BLaER1 (cell line): ENCODE measurements at regions not wholly inside any gene's neighbourhood (a gene's known extent, or its start where the extent isn't known, plus 50 kb on each side); places are given as distances from the start of the nearest gene placed in this dataset.
"Not testable (repeated sequence)": the region's sequence is repeated elsewhere in the genome, so short reads cannot be mapped to it uniquely, and the experiment has no call there.

Experiments used
- H3K27ac ChIP-seq: shearing (Covaris generic); formaldehyde crosslinking; 2 replicates; pipeline ENCODE4 v1.8.1; 2022
- H3K27me3 ChIP-seq: shearing (Covaris generic); formaldehyde crosslinking; 2 replicates; pipeline ENCODE4 v1.8.1; 2022
- H3K36me3 ChIP-seq: shearing (Covaris generic); formaldehyde crosslinking; 2 replicates; pipeline ENCODE4 v1.8.1; 2022
- H3K4me1 ChIP-seq: shearing (Covaris generic); formaldehyde crosslinking; 2 replicates; pipeline ENCODE4 v1.8.1; 2022
- H3K4me2 ChIP-seq: shearing (Covaris generic); formaldehyde crosslinking; 2 replicates; pipeline ENCODE4 v1.8.1; 2022
- H3K4me3 ChIP-seq: shearing (Covaris generic); formaldehyde crosslinking; 2 replicates; pipeline ENCODE4 v1.8.1; 2022
- H3K9ac ChIP-seq: shearing (Covaris generic); formaldehyde crosslinking; 2 replicates; pipeline ENCODE4 v1.8.1; 2022
- H3K9me3 ChIP-seq: shearing (Covaris generic); formaldehyde crosslinking; 2 replicates; pipeline ENCODE4 v1.8.1; 2022
- H4K20me1 ChIP-seq: shearing (Covaris generic); formaldehyde crosslinking; 2 replicates; pipeline ENCODE4 v1.8.1; 2022
- Cebpa-rat ChIP-seq: shearing (Covaris generic); IDR thresholded peaks from 2 replicates; pipeline ENCODE4 v1.8.1; 2022

GRCh38 chr1:106325600-106325999 lies 730.9 kb upstream of the PRMT6 start:
- Histone ChIP-seq H4K20me1 (no peaks in the 10 kb centered on the region), H3K9ac (no peak overlapping the region), H3K27me3 (no peaks in the 10 kb centered on the region), H3K9me3 (no peaks in the 10 kb centered on the region), H3K36me3 (no peaks in the 10 kb centered on the region), H3K4me3 (no peak overlapping the region), H3K4me1 (no peaks in the 10 kb centered on the region), H3K27ac (no peak overlapping the region), H3K4me2 (no peak overlapping the region)
- no peak for TF ChIP-seq Cebpa-rat

GRCh38 chr1:106344494-106344893 lies 712.0 kb upstream of the PRMT6 start:
- no peak for TF ChIP-seq Cebpa-rat
- Histone ChIP-seq H3K27ac (no peak overlapping the region), H3K9me3 (peaks cover 13% of the 10 kb centered on the region), H3K36me3 (no peaks in the 10 kb centered on the region), H3K4me1 (no peaks in the 10 kb centered on the region), H3K27me3 (no peaks in the 10 kb centered on the region), H3K4me3 (no peak overlapping the region), H3K4me2 (no peak overlapping the region), H4K20me1 (no peaks in the 10 kb centered on the region), H3K9ac (no peak overlapping the region)

- no peak overlapping the region for H3K4me3 ChIP-seq
- H3K9me3 ChIP-seq, result peaks cover 25% of the 10 kb centered on the region
These were observed 696.2 kb upstream of the PRMT6 start for GRCh38 chr1:106360252-106360651.

GRCh38 chr1:106366627-106367319 lies 689.7 kb upstream of the PRMT6 start:
- no peaks in the 10 kb centered on the region for H4K20me1 ChIP-seq
- no peak overlapping the region for H3K27ac ChIP-seq
- no peaks in the 10 kb centered on the region for H3K36me3 ChIP-seq
- TF ChIP-seq Cebpa-rat, result no peak
- no peaks in the 10 kb centered on the region for H3K27me3 ChIP-seq
- H3K4me2 ChIP-seq, result no peak overlapping the region
- no peak overlapping the region for H3K4me3 ChIP-seq
- no peaks in the 10 kb centered on the region for H3K9me3 ChIP-seq
- H3K4me1 ChIP-seq, result peaks cover 8% of the 10 kb centered on the region; the same call in 1 of the 2 replicates
- H3K9ac ChIP-seq, result no peak overlapping the region

More at GRCh38 chr1:106360252-106360651, 696.2 kb upstream of the PRMT6 start:
- no peaks in the 10 kb centered on the region for H3K4me1 ChIP-seq
- no peaks in the 10 kb centered on the region for H3K27me3 ChIP-seq
- TF ChIP-seq Cebpa-rat, result no peak
- H3K36me3 ChIP-seq, result no peaks in the 10 kb centered on the region
- no peaks in the 10 kb centered on the region for H4K20me1 ChIP-seq
- H3K4me2 ChIP-seq, result no peak overlapping the region
- no peak overlapping the region for H3K27ac ChIP-seq
- no peak overlapping the region for H3K9ac ChIP-seq

- Histone ChIP-seq H3K9me3 (peaks cover 3% of the 10 kb centered on the region; the same call in 1 of the 2 replicates), H3K27ac (no peak overlapping the region), H3K4me2 (no peak overlapping the region), H3K4me3 (no peak overlapping the region), H3K36me3 (no peaks in the 10 kb centered on the region), H3K9ac (no peak overlapping the region), H3K4me1 (no peaks in the 10 kb centered on the region), H4K20me1 (no peaks in the 10 kb centered on the region), H3K27me3 (no peaks in the 10 kb centered on the region)
- TF ChIP-seq Cebpa-rat, result no peak
These were observed 678.2 kb upstream of the PRMT6 start for GRCh38 chr1:106378261-106378660.

GRCh38 chr1:106380772-106381171 lies 675.7 kb upstream of the PRMT6 start:
- Histone ChIP-seq H3K27ac (no peak overlapping the region), H4K20me1 (no peaks in the 10 kb centered on the region), H3K9ac (no peak overlapping the region), H3K36me3 (no peaks in the 10 kb centered on the region), H3K4me2 (no peak overlapping the region), H3K9me3 (no peaks in the 10 kb centered on the region), H3K4me3 (no peak overlapping the region), H3K27me3 (no peaks in the 10 kb centered on the region), H3K4me1 (no peaks in the 10 kb centered on the region)
- TF ChIP-seq Cebpa-rat, result no peak

- not testable (repeated sequence) for H3K4me3 ChIP-seq, H3K36me3 ChIP-seq, H3K9me3 ChIP-seq, H3K4me2 ChIP-seq, H4K20me1 ChIP-seq, H3K27ac ChIP-seq, H3K27me3 ChIP-seq, H3K4me1 ChIP-seq, H3K9ac ChIP-seq
These were observed 667.3 kb upstream of the PRMT6 start for GRCh38 chr1:106389160-106389559.

- Histone ChIP-seq H3K4me1 (no peaks in the 10 kb centered on the region), H3K4me2 (no peak overlapping the region), H3K27ac (no peak overlapping the region), H3K9me3 (no peaks in the 10 kb centered on the region), H3K36me3 (no peaks in the 10 kb centered on the region), H3K9ac (no peak overlapping the region), H3K27me3 (no peaks in the 10 kb centered on the region), H3K4me3 (no peak overlapping the region), H4K20me1 (no peaks in the 10 kb centered on the region)
- TF ChIP-seq Cebpa-rat, result no peak
These were observed 663.4 kb upstream of the PRMT6 start for GRCh38 chr1:106393046-106393445.

- TF ChIP-seq Cebpa-rat, result no peak
These were observed 660.5 kb upstream of the PRMT6 start for GRCh38 chr1:106396020-106396419.

GRCh38 chr1:106398391-106398790 lies 658.1 kb upstream of the PRMT6 start:
- no peaks in the 10 kb centered on the region for H3K27me3 ChIP-seq
- H3K27ac ChIP-seq, result no peak overlapping the region
- H3K4me1 ChIP-seq, result no peaks in the 10 kb centered on the region
- peak; percentile 77; the same call in 1 of the 2 replicates for TF ChIP-seq Cebpa-rat
- no peak overlapping the region for H3K4me3 ChIP-seq
- H3K9me3 ChIP-seq, result no peaks in the 10 kb centered on the region
- no peak overlapping the region for H3K9ac ChIP-seq
- H3K4me2 ChIP-seq, result no peak overlapping the region
- H3K36me3 ChIP-seq, result no peaks in the 10 kb centered on the region
- H4K20me1 ChIP-seq, result no peaks in the 10 kb centered on the region

More at GRCh38 chr1:106396020-106396419, 660.5 kb upstream of the PRMT6 start:
- no peak overlapping the region for H3K4me2 ChIP-seq
- no peaks in the 10 kb centered on the region for H3K9me3 ChIP-seq
- H3K4me3 ChIP-seq, result no peak overlapping the region
- H3K36me3 ChIP-seq, result no peaks in the 10 kb centered on the region
- no peak overlapping the region for H3K27ac ChIP-seq
- H3K9ac ChIP-seq, result no peak overlapping the region
- no peaks in the 10 kb centered on the region for H3K4me1 ChIP-seq
- H4K20me1 ChIP-seq, result no peaks in the 10 kb centered on the region
- no peaks in the 10 kb centered on the region for H3K27me3 ChIP-seq

- Histone ChIP-seq H4K20me1 (no peaks in the 10 kb centered on the region), H3K27me3 (no peaks in the 10 kb centered on the region), H3K4me2 (no peak overlapping the region), H3K4me3 (no peak overlapping the region), H3K27ac (no peak overlapping the region), H3K4me1 (no peaks in the 10 kb centered on the region), H3K36me3 (no peaks in the 10 kb centered on the region), H3K9me3 (no peaks in the 10 kb centered on the region), H3K9ac (no peak overlapping the region)
- TF ChIP-seq Cebpa-rat, result no peak
These were observed 650.4 kb upstream of the PRMT6 start for GRCh38 chr1:106406114-106406513.

GRCh38 chr1:106412321-106412720 lies 644.2 kb upstream of the PRMT6 start:
- H4K20me1 ChIP-seq, H3K9ac ChIP-seq, H3K27me3 ChIP-seq, H3K27ac ChIP-seq, H3K36me3 ChIP-seq, H3K4me3 ChIP-seq, H3K4me2 ChIP-seq, H3K4me1 ChIP-seq, H3K9me3 ChIP-seq: not testable (repeated sequence)
